ENCODE measurements at regions not wholly inside any gene's neighbourhood (a gene's known extent, or its start where the extent isn't known, plus 50 kb on each side); places are given as distances from the start of the nearest gene placed in this dataset.

- no peak for TF ChIP-seq CTCF (IDR thresholded peaks at IDR 0.05; ENCODE audit: control insufficient read depth, insufficient read depth, low read depth, low read length, missing control alignments)
- no peak overlapping the region for H3K4me3 ChIP-seq (ENCODE audit: control insufficient read depth, low read depth, low read length)
- DNase-seq (ENCODE audit: low read depth): no peak
These were observed 96.5 kb upstream of the ATP2B2 start for GRCh38 chr3:10601857-10602230.

- DNase-seq (ENCODE audit: low read depth): no peak
- TF ChIP-seq CTCF (IDR thresholded peaks at IDR 0.05; ENCODE audit: control insufficient read depth, insufficient read depth, low read depth, low read length, missing control alignments): no peak
- no peak overlapping the region for H3K4me3 ChIP-seq (ENCODE audit: control insufficient read depth, low read depth, low read length)
These were observed 96.9 kb upstream of the ATP2B2 start for GRCh38 chr3:10602271-10602670.

GRCh38 chr3:10602769-10603768 is 97.7 kb upstream of the ATP2B2 start:
- no peak overlapping the region for H3K4me3 ChIP-seq (ENCODE audit: control insufficient read depth, low read depth, low read length)
- no peak for TF ChIP-seq CTCF (IDR thresholded peaks at IDR 0.05; ENCODE audit: control insufficient read depth, insufficient read depth, low read depth, low read length, missing control alignments)
- DNase-seq (ENCODE audit: low read depth): no peak

GRCh38 chr3:10609134-10609533 is 103.7 kb upstream of the ATP2B2 start:
- TF ChIP-seq CTCF (IDR thresholded peaks at IDR 0.05; ENCODE audit: control insufficient read depth, insufficient read depth, low read depth, low read length, missing control alignments): no peak
- no peak for DNase-seq (ENCODE audit: low read depth)
- H3K4me3 ChIP-seq (ENCODE audit: control insufficient read depth, low read depth, low read length): no peak overlapping the region

- H3K4me3 ChIP-seq (ENCODE audit: control insufficient read depth, low read depth, low read length): no peak overlapping the region
- TF ChIP-seq CTCF (IDR thresholded peaks at IDR 0.05; ENCODE audit: control insufficient read depth, insufficient read depth, low read depth, low read length, missing control alignments): no peak
- DNase-seq (ENCODE audit: low read depth): no peak
These were observed 108.8 kb upstream of the ATP2B2 start for GRCh38 chr3:10614168-10614567.

- H3K4me3 ChIP-seq (ENCODE audit: control insufficient read depth, low read depth, low read length): no peak overlapping the region
- no peak for TF ChIP-seq CTCF (IDR thresholded peaks at IDR 0.05; ENCODE audit: control insufficient read depth, insufficient read depth, low read depth, low read length, missing control alignments)
- no peak for DNase-seq (ENCODE audit: low read depth)
These were observed 110.3 kb upstream of the ATP2B2 start for GRCh38 chr3:10615715-10616114.
